NB4 (cell line): ENCODE measurements at regions not wholly inside any gene's neighbourhood (a gene's known extent, or its start where the extent isn't known, plus 50 kb on each side); places are given as distances from the start of the nearest gene placed in this dataset.

Experiments
- CTCF ChIP-seq: IDR thresholded peaks from one replicate; pipeline ENCODE4 v1.5.1; 2012; ENCODE audit warnings: low read depth, low read length
- MAX ChIP-seq: IDR thresholded peaks from 2 replicates; pipeline ENCODE4 v1.6.1; 2011; ENCODE audit warnings: low read depth, low read length
- POLR2A ChIP-seq: IDR thresholded peaks from 2 replicates; pipeline ENCODE4 v1.6.1; 2011; ENCODE audit warnings: mild to moderate bottlenecking; ENCODE audit not compliant: insufficient read length; ENCODE audit errors: extremely low read depth

GRCh38 chr9:31418419-31418818 is 966.0 kb upstream of the ACO1 start:
- TF ChIP-seq CTCF (no peak), MAX (no peak), POLR2A (no peak)
